ENCODE measurements at regions not wholly inside any gene's neighbourhood (a gene's known extent, or its start where the extent isn't known, plus 50 kb on each side); places are given as distances from the start of the nearest gene placed in this dataset.

GRCh38 chr1:157418231-157418630 is 134.1 kb downstream of the FCRL5 start:
- Histone ChIP-seq H3K9me3 (ENCODE audit: control insufficient read depth, insufficient read depth, low read length) (no peaks in the 10 kb centered on the region), H3K9ac (ENCODE audit: low read depth, low read length) (no peak overlapping the region), H3K56ac (ENCODE audit: extremely low read depth, insufficient read depth, low read length) (no peak overlapping the region), H3K9me1 (ENCODE audit: insufficient read depth, low read length) (peaks cover 4% of the 10 kb centered on the region; the same call in 1 of the 2 replicates), H4K8ac (ENCODE audit: low read depth in 2 of 2, low read length in 2 of 2) (no peak overlapping the region), H3K18ac (ENCODE audit: low read depth, low read length) (no peak overlapping the region), H4K5ac (ENCODE audit: low read depth, low read length) (no peak overlapping the region), H4K91ac (ENCODE audit: insufficient read depth, low read depth, low read length) (no peak overlapping the region), H3K23ac (ENCODE audit: low read depth, low read length) (no peak overlapping the region), H2AFZ (replicated peaks; ENCODE audit: low read length, poor library complexity) (no peak overlapping the region), H3K27me3 (ENCODE audit: control insufficient read depth, insufficient read depth, low read length) (no peaks in the 10 kb centered on the region), H3K4ac (ENCODE audit: low read depth, low read length) (no peak overlapping the region), H2AK5ac (ENCODE audit: low read depth, low read length) (no peak overlapping the region), H4K20me1 (ENCODE audit: insufficient read depth, low read length) (no peaks in the 10 kb centered on the region; the same call in 1 of the 2 replicates), H2BK20ac (ENCODE audit: low read depth, low read length) (no peak overlapping the region), H3K14ac (replicated peaks; ENCODE audit: low read depth, low read length) (no peak overlapping the region), H3K79me1 (ENCODE audit: low read depth in 1 of 2, low read length in 2 of 2) (no peaks in the 10 kb centered on the region), H3K4me2 (ENCODE audit: low read depth, low read length) (no peak overlapping the region), H3K36me3 (ENCODE audit: control insufficient read depth, insufficient read depth, low read length) (no peaks in the 10 kb centered on the region), H2AK9ac (replicated peaks; ENCODE audit: low read depth, low read length, poor library complexity) (no peak overlapping the region), H3K4me1 (ENCODE audit: control insufficient read depth, insufficient read depth, low read length) (no peaks in the 10 kb centered on the region), H3K4me3 (ENCODE audit: insufficient read depth, low read depth, low read length) (no peak overlapping the region), H3K27ac (ENCODE audit: insufficient read depth, low read length) (no peak overlapping the region), H2BK120ac (ENCODE audit: low read depth, low read length) (no peak overlapping the region), H2BK15ac (ENCODE audit: low read depth, low read length) (no peak overlapping the region), H2BK5ac (ENCODE audit: low read depth, low read length, poor library complexity, severe bottlenecking) (no peak overlapping the region)
- no peak for DNase-seq
- TF ChIP-seq RCOR1 (IDR thresholded peaks at IDR 0.05; ENCODE audit: insufficient replicate concordance, low read length) (no peak), SMC3 (IDR thresholded peaks at IDR 0.05; ENCODE audit: low read depth, low read length) (no peak), POLR2A (IDR thresholded peaks at IDR 0.05; ENCODE audit: low read depth, low read length) (no peak), CTCF (conservative IDR thresholded peaks at IDR 0.05; ENCODE audit: low read depth, low read length) (no peak), MAZ (IDR thresholded peaks at IDR 0.05; ENCODE audit: borderline replicate concordance, low read depth, low read length) (no peak), ELK1 (IDR thresholded peaks at IDR 0.05; ENCODE audit: borderline replicate concordance, low read depth, low read length) (no peak), MAFK (IDR thresholded peaks at IDR 0.05; ENCODE audit: low read depth, low read length) (no peak), USF2 (IDR thresholded peaks at IDR 0.05; ENCODE audit: low read depth, low read length) (no peak), FOS (IDR thresholded peaks at IDR 0.05; ENCODE audit: low read depth, low read length) (no peak), BHLHE40 (IDR thresholded peaks at IDR 0.05; ENCODE audit: low read depth, low read length) (no peak), RFX5 (IDR thresholded peaks at IDR 0.05; ENCODE audit: low read depth, low read length) (no peak), CHD1 (IDR thresholded peaks at IDR 0.05; ENCODE audit: low read depth, low read length) (no peak), RAD21 (IDR thresholded peaks at IDR 0.05; ENCODE audit: low read length) (no peak)
- ATAC-seq (ENCODE audit: low read depth), result no peak
- dilution Hi-C loops (cut with HindIII; ENCODE audit: low sequenced_read_pairs, unreplicated experiment) (no loop called here), intact Hi-C loops (cut with micrococcal nuclease) (no loop called here), in situ Hi-C loops (cut with MboI; ENCODE audit: low sequenced_read_pairs) (no loop called here)
- BruUV-seq (replicated peaks), result no TSS peak
- CTCF ChIA-PET, result no interaction called here
- POLR2A ChIA-PET (ENCODE audit: unreplicated experiment), result no interaction called here
- no CpG with 5 or more reads among the region's 1 CpG for WGBS, 2 experiments (ENCODE audit: extremely low coverage in 2 of 2, insufficient read length in 1 of 2)
